ENCODE measurements at regions not wholly inside any gene's neighbourhood (a gene's known extent, or its start where the extent isn't known, plus 50 kb on each side); places are given as distances from the start of the nearest gene placed in this dataset.

- TF ChIP-seq POLR2A (IDR thresholded peaks at IDR 0.05) (no peak), POLR2AphosphoS5 (IDR thresholded peaks at IDR 0.05) (no peak), CTCF (IDR thresholded peaks at IDR 0.05) (no peak), EP300 (IDR thresholded peaks at IDR 0.05) (no peak)
- WGBS, 5 donors: 22 to 46% (median 34%) methylated on average over 1 of the region's 1 CpG
- intact Hi-C loops (cut with DNase I; ENCODE audit: low total_unique reads): no loop called here
- H3K27ac ChIP-seq: no peak overlapping the region
- H3K27me3 ChIP-seq: no peaks in the 10 kb centered on the region
- H3K4me1 ChIP-seq: peaks cover 0 to 6% (median 0%) of the 10 kb centered on the region in 4 donors
- no peaks in the 10 kb centered on the region for H3K9me3 ChIP-seq
- DNase-seq: no peak
- no peak overlapping the region for H3K4me3 ChIP-seq
- no peaks in the 10 kb centered on the region for H3K36me3 ChIP-seq
These were observed 126.7 kb upstream of the OTUD4 start for GRCh38 chr4:145307120-145307519.

- 77 to 87% (median 81%) methylated on average over 3 of the region's 3 CpGs for WGBS, 5 donors
- Histone ChIP-seq H3K36me3 (no peaks in the 10 kb centered on the region), H3K9me3 (no peaks in the 10 kb centered on the region)
These were observed 122.3 kb upstream of the OTUD4 start for GRCh38 chr4:145302725-145303124.

GRCh38 chr4:145301386-145302080, 121.1 kb upstream of the OTUD4 start:
- intact Hi-C loops (cut with DNase I; ENCODE audit: low total_unique reads): no loop called here

More at GRCh38 chr4:145302725-145303124, 122.3 kb upstream of the OTUD4 start:
- H3K4me1 ChIP-seq: peaks cover 0 to 11% (median 0%) of the 10 kb centered on the region in 4 donors
- H3K4me3 ChIP-seq: no peak overlapping the region
- H3K27ac ChIP-seq: no peak overlapping the region
- intact Hi-C loops (cut with DNase I; ENCODE audit: low total_unique reads): no loop called here
- H3K27me3 ChIP-seq: no peaks in the 10 kb centered on the region
- no peak for DNase-seq
- no peak for TF ChIP-seq EP300 (IDR thresholded peaks at IDR 0.05)
- no peak for TF ChIP-seq POLR2A (IDR thresholded peaks at IDR 0.05)
- TF ChIP-seq CTCF (IDR thresholded peaks at IDR 0.05): no peak
- TF ChIP-seq POLR2AphosphoS5 (IDR thresholded peaks at IDR 0.05): no peak

More at GRCh38 chr4:145301386-145302080, 121.1 kb upstream of the OTUD4 start:
- Histone ChIP-seq H3K9me3 (no peaks in the 10 kb centered on the region), H3K27ac (no peak overlapping the region), H3K27me3 (no peaks in the 10 kb centered on the region), H3K36me3 (no peaks in the 10 kb centered on the region), H3K4me3 (no peak overlapping the region), H3K4me1 (peaks cover 0 to 5% (median 0%) of the 10 kb centered on the region in 4 donors)
- whole genome bisulfite sequencing, 5 donors: 97 to 100% (median 98%) methylated on average over 4 of the region's 4 CpGs
- TF ChIP-seq POLR2A (IDR thresholded peaks at IDR 0.05) (no peak), EP300 (IDR thresholded peaks at IDR 0.05) (no peak), POLR2AphosphoS5 (IDR thresholded peaks at IDR 0.05) (no peak), CTCF (IDR thresholded peaks at IDR 0.05) (no peak)
- DNase-seq: no peak

Measured in stomach (tissue), 8 donors.